ENCODE measurements at regions not wholly inside any gene's neighbourhood (a gene's known extent, or its start where the extent isn't known, plus 50 kb on each side); places are given as distances from the start of the nearest gene placed in this dataset.

DNA sequence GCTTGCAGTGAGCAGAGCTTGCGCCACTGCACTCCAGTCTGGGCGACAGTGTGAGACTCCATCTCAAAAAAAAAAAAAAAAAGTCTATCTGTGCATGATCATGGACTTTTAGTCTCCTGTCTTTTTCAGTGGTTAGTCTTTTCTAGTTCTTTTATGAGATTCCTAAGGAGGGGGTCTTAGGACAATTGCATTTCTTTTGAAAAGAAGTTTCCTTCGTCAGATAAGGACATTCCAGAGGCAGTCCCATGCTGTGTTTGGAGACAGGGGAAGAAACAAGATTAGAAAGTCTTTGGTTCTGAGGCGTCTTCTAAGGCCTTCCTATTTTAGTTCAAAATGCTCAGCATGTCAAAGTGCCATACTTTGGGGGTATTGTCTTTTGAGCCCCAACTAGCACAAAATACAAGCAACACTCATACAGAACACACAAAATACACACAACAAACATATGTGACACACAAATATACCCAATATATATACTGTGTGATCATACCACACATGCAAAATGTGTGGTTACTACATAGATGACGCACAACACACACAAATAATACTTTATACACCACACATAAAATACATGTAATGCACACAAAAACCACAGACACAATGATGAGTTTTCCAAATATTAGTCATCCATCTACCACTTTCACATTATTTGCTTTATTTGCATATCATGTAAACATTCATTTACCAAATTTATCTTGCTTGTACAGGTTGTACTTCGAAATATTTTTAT lies 394.5 kb downstream of the SPATA31D1 start:
- Mint-ChIP-seq H3K36me3 (no peaks in the 10 kb centered on the region), H3K27ac (peak overlapping the region; percentile 55), H3K9me3 (peaks cover 22% of the 10 kb centered on the region), H3K4me3 (no peak overlapping the region), H3K4me1 (peaks cover 11% of the 10 kb centered on the region), H3K27me3 (ENCODE audit: insufficient read depth, low read depth) (peaks cover 2% of the 10 kb centered on the region)
- Histone ChIP-seq H3K27ac (no peak overlapping the region), H2AFZ (replicated peaks) (no peak overlapping the region), H3K9me3 (ENCODE audit: low read depth) (no peaks in the 10 kb centered on the region), H3K79me2 (ENCODE audit: low read depth) (no peaks in the 10 kb centered on the region), H3K36me3 (no peaks in the 10 kb centered on the region), H3K4me3 (no peak overlapping the region), H3K4me1 (peaks cover 6% of the 10 kb centered on the region), H3K27me3 (peaks cover 6% of the 10 kb centered on the region), H3F3A (ENCODE audit: low read depth) (no peaks in the 10 kb centered on the region), H3K4me2 (no peak overlapping the region), H3K9ac (no peak overlapping the region), H4K20me1 (ENCODE audit: low read depth) (no peaks in the 10 kb centered on the region)
- TF ChIP-seq EZH2 (IDR thresholded peaks at IDR 0.05) (no peak), EZH2phosphoT487 (IDR thresholded peaks at IDR 0.05) (peak; percentile 77)
- TF ChIP-seq, protein P1, sequence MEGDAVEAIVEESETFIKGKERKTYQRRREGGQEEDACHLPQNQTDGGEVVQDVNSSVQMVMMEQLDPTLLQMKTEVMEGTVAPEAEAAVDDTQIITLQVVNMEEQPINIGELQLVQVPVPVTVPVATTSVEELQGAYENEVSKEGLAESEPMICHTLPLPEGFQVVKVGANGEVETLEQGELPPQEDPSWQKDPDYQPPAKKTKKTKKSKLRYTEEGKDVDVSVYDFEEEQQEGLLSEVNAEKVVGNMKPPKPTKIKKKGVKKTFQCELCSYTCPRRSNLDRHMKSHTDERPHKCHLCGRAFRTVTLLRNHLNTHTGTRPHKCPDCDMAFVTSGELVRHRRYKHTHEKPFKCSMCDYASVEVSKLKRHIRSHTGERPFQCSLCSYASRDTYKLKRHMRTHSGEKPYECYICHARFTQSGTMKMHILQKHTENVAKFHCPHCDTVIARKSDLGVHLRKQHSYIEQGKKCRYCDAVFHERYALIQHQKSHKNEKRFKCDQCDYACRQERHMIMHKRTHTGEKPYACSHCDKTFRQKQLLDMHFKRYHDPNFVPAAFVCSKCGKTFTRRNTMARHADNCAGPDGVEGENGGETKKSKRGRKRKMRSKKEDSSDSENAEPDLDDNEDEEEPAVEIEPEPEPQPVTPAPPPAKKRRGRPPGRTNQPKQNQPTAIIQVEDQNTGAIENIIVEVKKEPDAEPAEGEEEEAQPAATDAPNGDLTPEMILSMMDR (IDR thresholded peaks at IDR 0.05), result no peak
- peak; percentile 85 for DNase-seq (ENCODE audit: low spot score)

DNA sequence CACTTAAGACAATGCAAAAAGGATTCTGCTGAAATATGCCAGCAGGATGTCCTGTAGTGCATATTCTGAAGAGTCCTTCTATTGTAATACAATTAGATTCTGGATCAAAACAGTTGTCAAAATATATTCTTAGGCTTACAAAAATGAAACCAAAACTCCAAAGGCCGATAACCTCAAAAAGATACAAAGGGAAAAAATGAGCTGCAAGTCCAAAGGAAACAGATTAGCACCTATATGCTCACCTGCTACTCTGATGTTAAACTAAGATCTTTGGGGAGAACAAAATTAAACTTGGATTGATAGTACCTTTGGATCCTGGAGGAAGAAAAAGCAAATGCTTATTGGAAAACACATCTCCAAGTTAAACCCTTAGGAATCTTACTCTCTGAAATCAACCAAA lies 397.1 kb downstream of the SPATA31D1 start:
- H3K27me3 Mint-ChIP-seq (ENCODE audit: insufficient read depth, low read depth), result peaks cover 2% of the 10 kb centered on the region
- TF ChIP-seq, protein P1 (IDR thresholded peaks at IDR 0.05), result no peak
- TF ChIP-seq EZH2phosphoT487 (IDR thresholded peaks at IDR 0.05) (no peak), EZH2 (IDR thresholded peaks at IDR 0.05) (no peak)
- Histone ChIP-seq H4K20me1 (ENCODE audit: low read depth) (no peaks in the 10 kb centered on the region), H3K36me3 (no peaks in the 10 kb centered on the region), H3K27me3 (peaks cover 6% of the 10 kb centered on the region), H3K4me3 (no peak overlapping the region), H3K9ac (no peak overlapping the region), H3K4me2 (no peak overlapping the region), H3K4me1 (peaks cover 6% of the 10 kb centered on the region), H3K27ac (no peak overlapping the region), H3K79me2 (ENCODE audit: low read depth) (no peaks in the 10 kb centered on the region), H2AFZ (replicated peaks) (no peak overlapping the region), H3F3A (ENCODE audit: low read depth) (no peaks in the 10 kb centered on the region), H3K9me3 (ENCODE audit: low read depth) (no peaks in the 10 kb centered on the region)
- peaks cover 21% of the 10 kb centered on the region for H3K9me3 Mint-ChIP-seq
- H3K4me1 Mint-ChIP-seq, result peaks cover 11% of the 10 kb centered on the region
- H3K36me3 Mint-ChIP-seq, result no peaks in the 10 kb centered on the region
- no peak overlapping the region for H3K27ac Mint-ChIP-seq
- no peak for DNase-seq (ENCODE audit: low spot score)
- no peak overlapping the region for H3K4me3 Mint-ChIP-seq

DNA sequence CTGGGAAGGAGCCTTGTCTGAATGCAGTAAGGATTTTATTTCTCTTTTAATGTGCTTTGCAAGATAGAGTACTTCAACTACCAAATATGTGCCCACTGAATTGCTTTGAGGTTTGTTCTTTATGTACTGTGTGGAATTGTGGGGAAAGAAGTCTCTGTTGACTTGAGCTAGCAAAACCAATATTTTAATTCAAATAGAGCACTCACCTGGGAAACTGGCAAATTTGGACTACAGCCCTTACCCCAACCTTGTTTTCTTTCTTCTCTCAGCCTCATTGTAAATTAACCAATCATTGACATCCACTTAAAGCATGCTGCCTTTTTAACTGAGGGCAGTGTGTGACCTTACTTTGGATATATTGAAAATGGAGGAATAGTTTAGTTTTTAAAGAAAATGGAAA lies 409.0 kb downstream of the SPATA31D1 start:
- Histone ChIP-seq H3K9me3 (ENCODE audit: low read depth) (no peaks in the 10 kb centered on the region), H3K4me2 (no peak overlapping the region), H3K4me1 (no peaks in the 10 kb centered on the region), H3K36me3 (no peaks in the 10 kb centered on the region), H3F3A (ENCODE audit: low read depth) (no peaks in the 10 kb centered on the region), H3K27me3 (no peaks in the 10 kb centered on the region), H4K20me1 (ENCODE audit: low read depth) (no peaks in the 10 kb centered on the region), H3K27ac (no peak overlapping the region), H3K9ac (no peak overlapping the region), H2AFZ (replicated peaks) (no peak overlapping the region), H3K79me2 (ENCODE audit: low read depth) (no peaks in the 10 kb centered on the region), H3K4me3 (no peak overlapping the region)
- H3K4me3 Mint-ChIP-seq, result no peak overlapping the region
- H3K27me3 Mint-ChIP-seq (ENCODE audit: insufficient read depth, low read depth), result no peaks in the 10 kb centered on the region
- no peaks in the 10 kb centered on the region for H3K4me1 Mint-ChIP-seq
- no peak overlapping the region for H3K27ac Mint-ChIP-seq
- H3K9me3 Mint-ChIP-seq, result no peaks in the 10 kb centered on the region
- no peaks in the 10 kb centered on the region for H3K36me3 Mint-ChIP-seq
- no peak for DNase-seq (ENCODE audit: low spot score)
- TF ChIP-seq EZH2phosphoT487 (IDR thresholded peaks at IDR 0.05), result no peak
- TF ChIP-seq, protein P1 (IDR thresholded peaks at IDR 0.05), result no peak
- TF ChIP-seq EZH2 (IDR thresholded peaks at IDR 0.05), result no peak
